Panc1 (cell line): ENCODE measurements at regions not wholly inside any gene's neighbourhood (a gene's known extent, or its start where the extent isn't known, plus 50 kb on each side); places are given as distances from the start of the nearest gene placed in this dataset.

ENCODE experiments used
- ATAC-seq: fragments of 200-7000 bp; cut with Tn5 transposase; 2 replicates; pipeline ENCODE4 v1.9.1; 2020; ENCODE audit warnings: mild to moderate bottlenecking, moderate library complexity
- BruUV-seq: library from RNA; stranded (reverse); fragments of 400-500 nt; replicated peaks from 2 replicates; lab custom pipeline; 2021; lab: Mats Ljungman, UMichigan
- CTCF ChIA-PET: fragments of 300-600 bp; sonication (Branson Sonifier 250); formaldehyde crosslinking; loops from one replicate; lab custom pipeline; 2022; ENCODE audit warnings: antibody characterized with exemption; lab: Charles Lee
- POLR2A ChIA-PET: fragments of 300-600 bp; sonication (Branson Sonifier 250); formaldehyde crosslinking; loops from one replicate; lab custom pipeline; 2022; ENCODE audit warnings: antibody characterized with exemption; lab: Charles Lee
- DNase-seq: peaks from one replicate; pipeline ENCODE4 v3.0.0-alpha.2; 2010; ENCODE audit warnings: low read depth, low spot score
- H3K27ac ChIP-seq: 2 replicates; pipeline ENCODE4 v1.5.1; 2011; ENCODE audit warnings: mild to moderate bottlenecking, low read length, inconsistent platforms
- H3K27me3 ChIP-seq: fragments of 200-500 bp; sonication (Bioruptor generic); 2 replicates; pipeline ENCODE4 v1.6.0; 2014; ENCODE audit warnings: low read length, inconsistent platforms; ENCODE audit not compliant: control insufficient read depth, insufficient read depth
- H3K36me3 ChIP-seq: fragments of 200-500 bp; sonication (Bioruptor generic); 2 replicates; pipeline ENCODE4 v1.5.1; 2014; ENCODE audit warnings: inconsistent platforms, mild to moderate bottlenecking, low read length, moderate library complexity; ENCODE audit not compliant: control insufficient read depth, insufficient read depth
- H3K4me1 ChIP-seq: 2 replicates; pipeline ENCODE4 v1.5.1; 2011; ENCODE audit warnings: inconsistent platforms, mild to moderate bottlenecking, low read length, moderate library complexity; ENCODE audit not compliant: control insufficient read depth, insufficient read depth
- H3K4me3 ChIP-seq, 2 experiments: 2 replicates each; pipeline ENCODE4 v1.5.1; 2011 to 2012; ENCODE audit warnings: low read depth in 2 of 2, low read length in 2 of 2, mild to moderate bottlenecking in 2 of 2, inconsistent platforms in 1 of 2, moderate library complexity in 1 of 2
- H3K9me3 ChIP-seq: fragments of 200-500 bp; sonication (Bioruptor generic); 2 replicates; pipeline ENCODE4 v1.5.1; 2014; ENCODE audit warnings: low read depth, mild to moderate bottlenecking, inconsistent platforms, low read length, moderate library complexity; ENCODE audit not compliant: control insufficient read depth, insufficient read depth
- CTCF ChIP-seq: fragments of 450-650 bp; IDR thresholded peaks from 2 replicates; pipeline ENCODE4 v1.5.1; 2017; ENCODE audit warnings: mild to moderate bottlenecking
- POLR2AphosphoS5 ChIP-seq: IDR thresholded peaks from 2 replicates; pipeline ENCODE4 v1.6.1; 2012; ENCODE audit warnings: mild to moderate bottlenecking, low read depth, low read length, moderate library complexity
- SIN3A ChIP-seq: IDR thresholded peaks from 2 replicates; pipeline ENCODE4 v1.6.1; 2012; ENCODE audit warnings: low read depth, mild to moderate bottlenecking, low read length, moderate library complexity, borderline replicate concordance; ENCODE audit not compliant: insufficient read depth
- TCF7L2 ChIP-seq: IDR thresholded peaks from 2 replicates; pipeline ENCODE4 v1.6.1; 2011; ENCODE audit warnings: mild to moderate bottlenecking, low read depth, low read length, inconsistent platforms
- in situ Hi-C: cut with HindIII; loops from 2 replicates; pipeline ENCODE4 v1.10.0; 2016; ENCODE audit warnings: low sequenced_read_pairs, low pct_unique_long_range_greater_than_20kb
- intact Hi-C: fragments of 100-400 bp; cut with micrococcal nuclease; formaldehyde crosslinking; loops from one replicate; pipeline ENCODE4 v1.10.0; 2022; ENCODE audit not compliant: unreplicated experiment
- TF ChIP-seq, protein P1 (sequence below), 2 experiments: IDR thresholded peaks; 2 replicates each; pipeline ENCODE4 v1.6.1; 2011 to 2012; ENCODE audit warnings: low read depth in 2 of 2, control low read depth in 1 of 2, low read length in 1 of 2, mild to moderate bottlenecking in 1 of 2, moderate library complexity in 1 of 2; ENCODE audit not compliant: insufficient read depth in 1 of 2

- Histone ChIP-seq H3K36me3 (no peaks in the 10 kb centered on the region; the same call in 1 of the 2 replicates), H3K27me3 (no peaks in the 10 kb centered on the region), H3K27ac (no peak overlapping the region), H3K4me1 (no peaks in the 10 kb centered on the region), H3K9me3 (no peaks in the 10 kb centered on the region), H3K4me3 (no peak overlapping the region)
- BruUV-seq: no TSS peak
- intact Hi-C loops: no loop called here
- no peak for DNase-seq
- ATAC-seq: no peak
- TF ChIP-seq POLR2AphosphoS5 (no peak), CTCF (no peak), SIN3A (no peak), TCF7L2 (no peak)
- TF ChIP-seq, protein P1, sequence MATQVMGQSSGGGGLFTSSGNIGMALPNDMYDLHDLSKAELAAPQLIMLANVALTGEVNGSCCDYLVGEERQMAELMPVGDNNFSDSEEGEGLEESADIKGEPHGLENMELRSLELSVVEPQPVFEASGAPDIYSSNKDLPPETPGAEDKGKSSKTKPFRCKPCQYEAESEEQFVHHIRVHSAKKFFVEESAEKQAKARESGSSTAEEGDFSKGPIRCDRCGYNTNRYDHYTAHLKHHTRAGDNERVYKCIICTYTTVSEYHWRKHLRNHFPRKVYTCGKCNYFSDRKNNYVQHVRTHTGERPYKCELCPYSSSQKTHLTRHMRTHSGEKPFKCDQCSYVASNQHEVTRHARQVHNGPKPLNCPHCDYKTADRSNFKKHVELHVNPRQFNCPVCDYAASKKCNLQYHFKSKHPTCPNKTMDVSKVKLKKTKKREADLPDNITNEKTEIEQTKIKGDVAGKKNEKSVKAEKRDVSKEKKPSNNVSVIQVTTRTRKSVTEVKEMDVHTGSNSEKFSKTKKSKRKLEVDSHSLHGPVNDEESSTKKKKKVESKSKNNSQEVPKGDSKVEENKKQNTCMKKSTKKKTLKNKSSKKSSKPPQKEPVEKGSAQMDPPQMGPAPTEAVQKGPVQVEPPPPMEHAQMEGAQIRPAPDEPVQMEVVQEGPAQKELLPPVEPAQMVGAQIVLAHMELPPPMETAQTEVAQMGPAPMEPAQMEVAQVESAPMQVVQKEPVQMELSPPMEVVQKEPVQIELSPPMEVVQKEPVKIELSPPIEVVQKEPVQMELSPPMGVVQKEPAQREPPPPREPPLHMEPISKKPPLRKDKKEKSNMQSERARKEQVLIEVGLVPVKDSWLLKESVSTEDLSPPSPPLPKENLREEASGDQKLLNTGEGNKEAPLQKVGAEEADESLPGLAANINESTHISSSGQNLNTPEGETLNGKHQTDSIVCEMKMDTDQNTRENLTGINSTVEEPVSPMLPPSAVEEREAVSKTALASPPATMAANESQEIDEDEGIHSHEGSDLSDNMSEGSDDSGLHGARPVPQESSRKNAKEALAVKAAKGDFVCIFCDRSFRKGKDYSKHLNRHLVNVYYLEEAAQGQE (IDR thresholded peaks at IDR 0.05; ENCODE audit: insufficient read depth in 1 of 2, low read depth in 2 of 2, low read length in 1 of 2): no peak
- in situ Hi-C loops: no loop called here
- ChIA-PET CTCF (no interaction called here), POLR2A (no interaction called here)
Measured at GRCh38 chr5:158487156-158487555, 612.6 kb downstream of the EBF1 start.

GRCh38 chr5:158486566-158486965 lies 613.1 kb downstream of the EBF1 start:
- no TSS peak for BruUV-seq
- no peak for TF ChIP-seq TCF7L2
- no peak for TF ChIP-seq SIN3A
- TF ChIP-seq POLR2AphosphoS5: no peak
- TF ChIP-seq, protein P1 (IDR thresholded peaks at IDR 0.05; ENCODE audit: insufficient read depth in 1 of 2, low read depth in 2 of 2, low read length in 1 of 2): no peak
- TF ChIP-seq CTCF: no peak
- ChIA-PET POLR2A (interaction anchor here (0.7 kb wide), 1 partner anchor 224 kb away, joined by 3 read pairs; no protein-coding TSS in a partner anchor), CTCF (no interaction called here)
- DNase-seq (no peak), ATAC-seq (no peak)
- Histone ChIP-seq H3K9me3 (no peaks in the 10 kb centered on the region), H3K36me3 (no peaks in the 10 kb centered on the region), H3K27me3 (no peaks in the 10 kb centered on the region), H3K4me3 (no peak overlapping the region), H3K4me1 (no peaks in the 10 kb centered on the region), H3K27ac (no peak overlapping the region)
- intact Hi-C loops: no loop called here
- in situ Hi-C loops: no loop called here
